ENCODE measurements at regions not wholly inside any gene's neighbourhood (a gene's known extent, or its start where the extent isn't known, plus 50 kb on each side); places are given as distances from the start of the nearest gene placed in this dataset.

- DNase-seq (ENCODE audit: low spot score), result no peak
Observed at GRCh38 chr9:2453106-2453505, 168.5 kb upstream of the VLDLR start.

GRCh38 chr9:2453701-2454100 is 167.9 kb upstream of the VLDLR start:
- DNase-seq (ENCODE audit: low spot score), result no peak

- peak; percentile 93 for DNase-seq (ENCODE audit: low spot score)
Observed at GRCh38 chr9:2459756-2460155, 161.8 kb upstream of the VLDLR start.

- peak; percentile 99 for DNase-seq (ENCODE audit: low spot score)
Observed at GRCh38 chr9:2461892-2462291, 159.7 kb upstream of the VLDLR start.

- DNase-seq (ENCODE audit: low spot score), result no peak
Observed at GRCh38 chr9:2464624-2465023, 157.0 kb upstream of the VLDLR start.

- no peak for DNase-seq (ENCODE audit: low spot score)
Observed at GRCh38 chr9:2465516-2465915, 156.1 kb upstream of the VLDLR start.

- DNase-seq (ENCODE audit: low spot score), result no peak
Observed at GRCh38 chr9:2465921-2466460, 155.6 kb upstream of the VLDLR start.

- no peak for DNase-seq (ENCODE audit: low spot score)
Observed at GRCh38 chr9:2466703-2467102, 154.9 kb upstream of the VLDLR start.

GRCh38 chr9:2469681-2470221 is 151.8 kb upstream of the VLDLR start:
- no peak for DNase-seq (ENCODE audit: low spot score)

- DNase-seq (ENCODE audit: low spot score), result no peak
Observed at GRCh38 chr9:2473681-2474080, 147.9 kb upstream of the VLDLR start.

GRCh38 chr9:2477755-2478154 is 143.8 kb upstream of the VLDLR start:
- no peak for DNase-seq (ENCODE audit: low spot score)

- DNase-seq (ENCODE audit: low spot score), result no peak
Observed at GRCh38 chr9:2478421-2478820, 143.2 kb upstream of the VLDLR start.

- DNase-seq (ENCODE audit: low spot score), result no peak
Observed at GRCh38 chr9:2479056-2479565, 142.5 kb upstream of the VLDLR start.

- no peak for DNase-seq (ENCODE audit: low spot score)
Observed at GRCh38 chr9:2480255-2480837, 141.2 kb upstream of the VLDLR start.

GRCh38 chr9:2481216-2481615 is 140.4 kb upstream of the VLDLR start:
- DNase-seq (ENCODE audit: low spot score), result no peak

- DNase-seq (ENCODE audit: low spot score), result no peak
Observed at GRCh38 chr9:2486988-2487387, 134.6 kb upstream of the VLDLR start.

- DNase-seq (ENCODE audit: low spot score), result no peak
Observed at GRCh38 chr9:2489838-2490314, 131.7 kb upstream of the VLDLR start.

- DNase-seq (ENCODE audit: low spot score), result no peak
Observed at GRCh38 chr9:2492161-2492560, 129.4 kb upstream of the VLDLR start.

- peak; percentile 69 for DNase-seq (ENCODE audit: low spot score)
Observed at GRCh38 chr9:2493109-2493508, 128.5 kb upstream of the VLDLR start.

- no peak for DNase-seq (ENCODE audit: low spot score)
Observed at GRCh38 chr9:2493529-2493928, 128.1 kb upstream of the VLDLR start.

GRCh38 chr9:2494562-2494961 is 127.0 kb upstream of the VLDLR start:
- DNase-seq (ENCODE audit: low spot score), result no peak

- no peak for DNase-seq (ENCODE audit: low spot score)
Observed at GRCh38 chr9:2495221-2496005, 126.2 kb upstream of the VLDLR start.

- DNase-seq (ENCODE audit: low spot score), result no peak
Observed at GRCh38 chr9:2496169-2496568, 125.4 kb upstream of the VLDLR start.
